GM12801 (cell line): ENCODE measurements at regions not wholly inside any gene's neighbourhood (a gene's known extent, or its start where the extent isn't known, plus 50 kb on each side); places are given as distances from the start of the nearest gene placed in this dataset.

Source experiments
- TF ChIP-seq, protein P1 (sequence below): IDR thresholded peaks from one replicate; pipeline ENCODE4 v1.5.1; 2011; ENCODE audit warnings: control low read depth; ENCODE audit not compliant: insufficient read length; ENCODE audit errors: extremely low read depth

DNA sequence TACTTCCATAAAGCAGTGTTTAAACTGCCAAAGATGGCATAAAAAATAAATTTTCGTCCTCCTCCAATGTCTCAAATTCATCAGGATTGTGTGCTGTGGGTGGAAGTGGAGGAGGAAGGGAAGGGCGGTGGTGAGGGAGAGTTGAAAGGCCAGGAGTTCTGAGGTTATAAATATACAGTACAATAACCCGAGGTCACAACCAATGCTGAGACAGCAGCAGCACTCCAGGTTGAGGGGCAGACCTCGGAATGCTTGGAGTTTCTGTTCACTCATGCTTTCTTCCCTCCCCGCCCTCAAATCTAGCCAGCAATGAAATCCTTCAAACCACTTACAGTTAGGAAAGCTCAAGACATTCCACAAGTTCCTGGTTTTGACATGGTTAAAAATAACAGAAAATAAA lies 134.0 kb upstream of the SMAD1 start:
- TF ChIP-seq, protein P1, sequence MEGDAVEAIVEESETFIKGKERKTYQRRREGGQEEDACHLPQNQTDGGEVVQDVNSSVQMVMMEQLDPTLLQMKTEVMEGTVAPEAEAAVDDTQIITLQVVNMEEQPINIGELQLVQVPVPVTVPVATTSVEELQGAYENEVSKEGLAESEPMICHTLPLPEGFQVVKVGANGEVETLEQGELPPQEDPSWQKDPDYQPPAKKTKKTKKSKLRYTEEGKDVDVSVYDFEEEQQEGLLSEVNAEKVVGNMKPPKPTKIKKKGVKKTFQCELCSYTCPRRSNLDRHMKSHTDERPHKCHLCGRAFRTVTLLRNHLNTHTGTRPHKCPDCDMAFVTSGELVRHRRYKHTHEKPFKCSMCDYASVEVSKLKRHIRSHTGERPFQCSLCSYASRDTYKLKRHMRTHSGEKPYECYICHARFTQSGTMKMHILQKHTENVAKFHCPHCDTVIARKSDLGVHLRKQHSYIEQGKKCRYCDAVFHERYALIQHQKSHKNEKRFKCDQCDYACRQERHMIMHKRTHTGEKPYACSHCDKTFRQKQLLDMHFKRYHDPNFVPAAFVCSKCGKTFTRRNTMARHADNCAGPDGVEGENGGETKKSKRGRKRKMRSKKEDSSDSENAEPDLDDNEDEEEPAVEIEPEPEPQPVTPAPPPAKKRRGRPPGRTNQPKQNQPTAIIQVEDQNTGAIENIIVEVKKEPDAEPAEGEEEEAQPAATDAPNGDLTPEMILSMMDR: no peak

DNA sequence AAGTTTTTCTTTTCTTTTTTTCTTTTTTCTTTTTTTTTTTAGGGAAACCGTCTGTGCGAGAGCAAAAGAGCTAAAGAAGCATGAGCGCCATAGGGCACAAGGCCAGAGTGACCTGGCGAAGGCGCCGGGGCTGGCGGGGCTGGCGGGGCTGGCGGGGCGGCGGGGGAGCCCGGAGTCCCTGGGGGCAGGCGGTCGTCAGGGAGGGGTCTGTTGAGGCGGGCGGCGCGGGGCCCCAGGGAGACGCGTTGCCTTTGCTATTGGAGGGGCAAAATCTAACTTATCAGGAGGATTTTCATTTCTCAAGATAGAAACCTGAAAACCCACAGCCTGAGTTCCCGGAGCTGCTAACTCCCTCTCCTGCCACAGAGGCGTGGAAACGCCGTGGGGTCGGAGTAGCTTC lies 135.6 kb upstream of the SMAD1 start:
- TF ChIP-seq, protein P1: no peak

DNA sequence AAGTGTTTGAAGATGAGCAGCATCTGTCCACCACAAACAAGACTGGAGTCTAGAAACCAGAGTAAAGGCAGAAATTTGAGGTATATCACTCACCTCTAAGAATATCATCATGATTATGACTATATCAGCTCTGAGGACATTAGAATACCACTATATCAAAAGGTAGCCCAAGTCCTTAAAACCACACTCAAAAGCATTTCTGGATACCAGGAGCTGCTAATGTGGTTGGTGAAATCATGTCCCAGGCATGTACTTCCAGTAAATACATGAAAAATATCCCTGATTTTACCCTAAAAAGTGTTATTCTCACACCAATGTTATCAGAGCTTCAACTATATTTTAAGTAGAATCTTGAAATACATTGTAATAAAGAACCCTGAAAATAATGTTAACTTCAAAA lies 136.3 kb upstream of the SMAD1 start:
- TF ChIP-seq, protein P1: no peak

DNA sequence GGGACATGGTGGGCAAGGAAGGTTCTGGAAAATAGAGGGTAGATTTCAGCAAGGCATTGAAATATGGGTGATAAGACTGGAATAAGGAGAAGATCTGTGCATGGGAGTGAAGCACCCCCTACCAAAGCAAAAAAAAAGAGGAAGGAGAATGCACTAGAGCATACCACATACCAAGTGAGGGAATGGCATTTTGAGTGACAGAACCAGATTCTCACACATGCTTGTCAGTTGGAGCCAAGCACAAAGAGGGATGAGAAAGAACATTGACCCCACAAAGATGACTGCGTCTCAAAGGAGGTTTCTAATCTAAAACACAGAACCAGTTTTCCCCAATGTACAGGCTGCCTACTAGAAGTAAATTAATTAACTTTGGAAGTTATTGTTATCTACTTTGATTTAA lies 140.3 kb upstream of the SMAD1 start:
- TF ChIP-seq, protein P1: no peak

DNA sequence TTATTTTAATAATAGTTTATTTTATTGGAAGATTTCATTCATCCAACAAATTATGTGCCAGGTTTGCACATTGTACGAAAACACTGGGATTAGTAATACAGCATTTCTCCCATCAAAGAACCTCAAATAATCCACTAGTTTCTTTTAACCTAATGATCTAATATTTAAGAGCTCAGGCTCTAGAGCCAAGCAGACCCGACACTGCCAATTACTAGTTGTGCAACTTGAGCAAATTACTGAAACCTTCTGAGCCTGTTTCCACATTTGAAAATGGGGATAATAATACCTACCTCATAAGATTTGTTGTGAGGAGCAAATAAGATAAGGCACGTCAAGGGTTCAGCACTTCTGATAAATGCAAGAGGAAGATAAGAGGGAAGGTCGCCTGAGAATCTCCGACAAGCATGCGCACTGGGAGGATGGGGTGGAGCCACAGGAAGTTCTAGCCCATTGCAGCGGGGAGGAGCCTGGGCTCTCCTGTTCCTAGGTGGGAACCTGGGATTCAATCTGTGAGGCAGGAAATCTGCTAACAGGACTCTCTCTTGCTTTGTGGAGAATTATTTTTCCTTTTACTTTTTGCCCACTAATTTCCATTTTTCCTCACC lies 141.5 kb upstream of the SMAD1 start:
- TF ChIP-seq, protein P1: no peak

DNA sequence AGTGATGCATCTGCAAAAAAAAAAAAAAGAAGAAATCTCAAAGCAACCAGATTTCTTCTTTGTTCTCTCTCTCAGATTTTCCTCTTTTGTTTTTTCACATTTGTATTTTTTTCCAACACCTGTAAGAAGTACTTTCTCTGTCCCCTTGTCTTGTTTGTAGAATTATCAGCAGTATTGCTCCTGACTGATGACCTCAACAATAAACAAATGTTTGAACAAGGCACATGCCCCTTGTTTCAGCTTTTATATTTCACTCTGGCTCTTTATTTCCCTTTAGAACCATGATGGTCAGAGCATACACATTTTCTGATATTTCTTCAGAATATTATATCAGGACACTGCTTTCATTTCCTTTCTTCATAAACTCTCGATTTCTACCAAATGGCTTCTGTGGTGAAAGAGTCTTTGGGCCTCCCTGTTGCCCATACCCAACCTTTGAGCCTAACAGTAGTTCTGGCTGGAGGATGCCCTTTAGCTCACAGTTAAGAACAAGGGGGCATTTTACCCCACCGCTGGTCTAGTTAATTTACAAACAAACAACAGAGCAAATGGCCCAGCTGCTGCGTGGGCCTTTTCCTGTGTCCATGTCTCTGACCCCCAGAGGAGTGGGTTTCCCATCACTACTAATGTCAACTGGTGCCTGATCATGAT lies 142.5 kb upstream of the SMAD1 start:
- TF ChIP-seq, protein P1: no peak

DNA sequence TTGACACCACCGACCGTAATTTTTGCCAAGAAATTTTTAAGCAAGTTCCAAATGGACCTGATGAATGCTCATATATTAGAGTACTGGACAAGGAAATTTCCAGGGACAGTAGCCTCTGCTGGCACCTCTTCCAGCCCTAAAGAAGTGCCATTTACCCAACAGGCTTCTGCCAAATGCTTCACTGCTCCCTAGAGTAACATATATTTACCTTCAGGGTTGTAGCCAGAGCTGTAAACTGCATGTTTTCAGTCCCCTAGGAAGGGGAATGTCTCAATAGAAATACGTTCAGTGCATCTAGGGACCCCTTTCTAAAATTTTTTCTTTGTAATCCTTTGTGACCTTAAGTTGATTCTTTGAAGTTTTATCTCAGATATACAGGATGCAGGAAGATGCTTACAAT lies 143.1 kb upstream of the SMAD1 start:
- TF ChIP-seq, protein P1: no peak
